Sigmoid colon (tissue), 4 donors: ENCODE measurements at regions not wholly inside any gene's neighbourhood (a gene's known extent, or its start where the extent isn't known, plus 50 kb on each side); places are given as distances from the start of the nearest gene placed in this dataset.

Source experiments
- EP300 ChIP-seq, 4 donors: sonication (generic); formaldehyde crosslinking; IDR thresholded peaks; one replicate each; pipeline ENCODE4 v1.6.1; 2017; ENCODE audit warnings: antibody characterized with exemption in 4 of 4
- POLR2A ChIP-seq, 2 donors: fragments of 450-650 bp; IDR thresholded peaks; one replicate each; pipeline ENCODE4 v1.6.1; 2016; ENCODE audit warnings: antibody characterized with exemption in 2 of 2, mild to moderate bottlenecking in 2 of 2, moderate library complexity in 2 of 2
- POLR2AphosphoS5 ChIP-seq, 4 donors: sonication (generic); formaldehyde crosslinking; IDR thresholded peaks; one replicate each; pipeline ENCODE4 v1.6.1; 2017; ENCODE audit warnings: antibody characterized with exemption in 4 of 4
- TF ChIP-seq, protein P1 (sequence below), 4 experiments: fragments of 450-650 bp in 3 of 4; fragments of 200-600 bp in 1 of 4; IDR thresholded peaks; one replicate each; pipeline ENCODE4 v1.5.1; 2016 to 2019; ENCODE audit warnings: antibody characterized with exemption in 4 of 4, mild to moderate bottlenecking in 3 of 4, moderate library complexity in 2 of 4

GRCh38 chr16:6726621-6727020 lies 606.0 kb upstream of the RBFOX1 start:
- TF ChIP-seq, protein P1, sequence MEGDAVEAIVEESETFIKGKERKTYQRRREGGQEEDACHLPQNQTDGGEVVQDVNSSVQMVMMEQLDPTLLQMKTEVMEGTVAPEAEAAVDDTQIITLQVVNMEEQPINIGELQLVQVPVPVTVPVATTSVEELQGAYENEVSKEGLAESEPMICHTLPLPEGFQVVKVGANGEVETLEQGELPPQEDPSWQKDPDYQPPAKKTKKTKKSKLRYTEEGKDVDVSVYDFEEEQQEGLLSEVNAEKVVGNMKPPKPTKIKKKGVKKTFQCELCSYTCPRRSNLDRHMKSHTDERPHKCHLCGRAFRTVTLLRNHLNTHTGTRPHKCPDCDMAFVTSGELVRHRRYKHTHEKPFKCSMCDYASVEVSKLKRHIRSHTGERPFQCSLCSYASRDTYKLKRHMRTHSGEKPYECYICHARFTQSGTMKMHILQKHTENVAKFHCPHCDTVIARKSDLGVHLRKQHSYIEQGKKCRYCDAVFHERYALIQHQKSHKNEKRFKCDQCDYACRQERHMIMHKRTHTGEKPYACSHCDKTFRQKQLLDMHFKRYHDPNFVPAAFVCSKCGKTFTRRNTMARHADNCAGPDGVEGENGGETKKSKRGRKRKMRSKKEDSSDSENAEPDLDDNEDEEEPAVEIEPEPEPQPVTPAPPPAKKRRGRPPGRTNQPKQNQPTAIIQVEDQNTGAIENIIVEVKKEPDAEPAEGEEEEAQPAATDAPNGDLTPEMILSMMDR (IDR thresholded peaks at IDR 0.05), result no peak
- TF ChIP-seq POLR2AphosphoS5 (IDR thresholded peaks at IDR 0.05), result no peak
- TF ChIP-seq EP300 (IDR thresholded peaks at IDR 0.05), result no peak
- TF ChIP-seq POLR2A (IDR thresholded peaks at IDR 0.05), result no peak
